GM12878 (cell line): ENCODE measurements at regions not wholly inside any gene's neighbourhood (a gene's known extent, or its start where the extent isn't known, plus 50 kb on each side); places are given as distances from the start of the nearest gene placed in this dataset.

Experiments
- ATAC-seq: fragments of 200-7000 bp; cut with Tn5 transposase; 3 replicates; pipeline ENCODE4 v1.9.1; 2020; ENCODE audit warnings: mild to moderate bottlenecking, moderate library complexity
- BruUV-seq: library from RNA; stranded (reverse); fragments of 400-500 nt; replicated peaks from 2 replicates; lab custom pipeline; 2021; lab: Mats Ljungman, UMichigan
- CTCF ChIA-PET: fragments of 300-600 bp; sonication (Branson Sonifier 250); formaldehyde crosslinking; extraction: SDS; loops from one replicate; lab custom pipeline; 2021; ENCODE audit warnings: inconsistent platforms; lab: Yijun Ruan, JAX
- POLR2A ChIA-PET: fragments of 350-600 bp; formaldehyde crosslinking; extraction: SDS; loops from one replicate; lab custom pipeline; 2021; ENCODE audit warnings: inconsistent platforms; lab: Charles Lee
- RAD21 ChIA-PET: fragments of 300-600 bp; sonication (Branson Sonifier 250); formaldehyde crosslinking; loops from one replicate; lab custom pipeline; 2023; ENCODE audit warnings: antibody characterized with exemption; ENCODE audit not compliant: unreplicated experiment; lab: Charles Lee
- SMC1A ChIA-PET: fragments of 300-600 bp; sonication (Branson Sonifier 250); formaldehyde crosslinking; loops from one replicate; lab custom pipeline; 2023; ENCODE audit not compliant: unreplicated experiment, uncharacterized antibody; lab: Charles Lee
- DNase-seq: peaks from one replicate; pipeline ENCODE4 v3.0.0-alpha.2; 2011; ENCODE audit warnings: low read depth, low spot score
- FAIRE-seq: peaks from 3 replicates; lab custom pipeline; 2011; peaks lifted over from hg19 to GRCh38; lab: Jason Lieb, UNC
- H2AFZ ChIP-seq: 2 replicates; pipeline ENCODE4 v1.6.0; 2011; ENCODE audit warnings: low read depth, low read length, control low read depth; ENCODE audit not compliant: control insufficient read depth
- H3K27ac ChIP-seq: 2 replicates; pipeline ENCODE4 v1.5.1; 2011; ENCODE audit warnings: control low read depth; ENCODE audit not compliant: control insufficient read depth, insufficient read depth
- H3K27me3 ChIP-seq, 2 experiments: replicated peaks in 1 of 2; 2 replicates each; pipeline versions ENCODE4 v1.6.0 to v1.6.1; 2011; ENCODE audit warnings: low read length in 1 of 2; ENCODE audit not compliant: control insufficient read depth in 2 of 2, insufficient read depth in 2 of 2
- H3K36me3 ChIP-seq, 2 experiments: 2 replicates each; pipeline ENCODE4 v1.5.1; 2011; ENCODE audit warnings: low read length in 1 of 2; ENCODE audit not compliant: control insufficient read depth in 2 of 2, insufficient read depth in 2 of 2
- H3K4me1 ChIP-seq: 2 replicates; pipeline ENCODE4 v1.6.1; 2011; ENCODE audit warnings: mild to moderate bottlenecking, low read length, moderate library complexity, mixed read lengths; ENCODE audit not compliant: control insufficient read depth, insufficient read depth
- H3K4me2 ChIP-seq: 2 replicates; pipeline ENCODE4 v1.6.0; 2011; ENCODE audit warnings: control low read depth; ENCODE audit not compliant: control insufficient read depth, insufficient read depth
- H3K4me3 ChIP-seq: fragments of 200-600 bp; sonication (generic); 2 replicates; pipeline ENCODE4 v1.5.1; 2016
- H3K79me2 ChIP-seq: 2 replicates; pipeline ENCODE4 v1.6.0; 2011; ENCODE audit warnings: low read length; ENCODE audit not compliant: control insufficient read depth, insufficient read depth
- H3K9ac ChIP-seq: 2 replicates; pipeline ENCODE4 v1.8.0; 2011; ENCODE audit warnings: low read length, control low read depth, mixed read lengths; ENCODE audit not compliant: control insufficient read depth, insufficient read depth
- H3K9me3 ChIP-seq: replicated peaks from 3 replicates; pipeline ENCODE4 v1.5.1; 2011; ENCODE audit warnings: mild to moderate bottlenecking, low read length; ENCODE audit not compliant: control insufficient read depth, insufficient read depth
- H4K20me1 ChIP-seq: 2 replicates; pipeline ENCODE4 v1.6.0; 2011; ENCODE audit not compliant: control insufficient read depth, insufficient read depth
- ELK1 ChIP-seq: IDR thresholded peaks from 2 replicates; pipeline ENCODE4 v1.6.1; 2012; ENCODE audit warnings: low read depth, low read length, improper control_type of control experiment
- NFIC ChIP-seq: IDR thresholded peaks from 2 replicates; pipeline ENCODE4 v1.6.1; 2012; ENCODE audit warnings: low read depth, mild to moderate bottlenecking, inconsistent platforms, low read length, moderate library complexity
- RUNX3 ChIP-seq: IDR thresholded peaks from 2 replicates; pipeline ENCODE4 v1.6.1; 2012; ENCODE audit warnings: low read length, inconsistent platforms
- SREBF1 ChIP-seq: IDR thresholded peaks from 2 replicates; pipeline ENCODE4 v1.6.1; 2012; ENCODE audit warnings: mild to moderate bottlenecking, low read length
- TCF12 ChIP-seq: IDR thresholded peaks from 2 replicates; pipeline ENCODE4 v1.6.1; 2011; ENCODE audit warnings: low read depth, mild to moderate bottlenecking, low read length
- ZNF24 ChIP-seq: fragments of 450-650 bp; IDR thresholded peaks from 2 replicates; pipeline ENCODE4 v1.6.1; 2017; ENCODE audit warnings: antibody characterized with exemption, mild to moderate bottlenecking
- in situ Hi-C: fragments of 300-500 bp; cut with MboI; formaldehyde crosslinking; loops from 9 replicates; pipeline ENCODE4 v1.14.3; 2018; ENCODE audit warnings: mixed read lengths
- intact Hi-C: fragments of 100-400 bp; cut with micrococcal nuclease; formaldehyde crosslinking; loops from one replicate; pipeline ENCODE4 v1.14.2; 2022; ENCODE audit not compliant: unreplicated experiment
- TF ChIP-seq, protein P1 (sequence below): fragments of 450-650 bp; IDR thresholded peaks from 2 replicates; pipeline ENCODE4 v1.6.1; 2018; ENCODE audit warnings: mild to moderate bottlenecking, low read depth, moderate library complexity; ENCODE audit not compliant: partially characterized antibody
- TF ChIP-seq, protein P2 (sequence below): IDR thresholded peaks from 2 replicates; pipeline ENCODE4 v1.6.1; 2012; ENCODE audit warnings: low read depth, low read length, improper control_type of control experiment

- peak; percentile 93 for TF ChIP-seq NFIC
- TF ChIP-seq, protein P1, sequence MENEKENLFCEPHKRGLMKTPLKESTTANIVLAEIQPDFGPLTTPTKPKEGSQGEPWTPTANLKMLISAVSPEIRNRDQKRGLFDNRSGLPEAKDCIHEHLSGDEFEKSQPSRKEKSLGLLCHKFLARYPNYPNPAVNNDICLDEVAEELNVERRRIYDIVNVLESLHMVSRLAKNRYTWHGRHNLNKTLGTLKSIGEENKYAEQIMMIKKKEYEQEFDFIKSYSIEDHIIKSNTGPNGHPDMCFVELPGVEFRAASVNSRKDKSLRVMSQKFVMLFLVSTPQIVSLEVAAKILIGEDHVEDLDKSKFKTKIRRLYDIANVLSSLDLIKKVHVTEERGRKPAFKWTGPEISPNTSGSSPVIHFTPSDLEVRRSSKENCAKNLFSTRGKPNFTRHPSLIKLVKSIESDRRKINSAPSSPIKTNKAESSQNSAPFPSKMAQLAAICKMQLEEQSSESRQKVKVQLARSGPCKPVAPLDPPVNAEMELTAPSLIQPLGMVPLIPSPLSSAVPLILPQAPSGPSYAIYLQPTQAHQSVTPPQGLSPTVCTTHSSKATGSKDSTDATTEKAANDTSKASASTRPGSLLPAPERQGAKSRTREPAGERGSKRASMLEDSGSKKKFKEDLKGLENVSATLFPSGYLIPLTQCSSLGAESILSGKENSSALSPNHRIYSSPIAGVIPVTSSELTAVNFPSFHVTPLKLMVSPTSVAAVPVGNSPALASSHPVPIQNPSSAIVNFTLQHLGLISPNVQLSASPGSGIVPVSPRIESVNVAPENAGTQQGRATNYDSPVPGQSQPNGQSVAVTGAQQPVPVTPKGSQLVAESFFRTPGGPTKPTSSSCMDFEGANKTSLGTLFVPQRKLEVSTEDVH = no peak
Measured at GRCh38 chr6:140774080-140774505, 1358.6 kb upstream of the GJE1 start (continued).

- SMC1A ChIA-PET = interaction anchor here (1.4 to 1.8 kb wide), 2 partner anchors 11 to 188 kb away, joined by 3 to 8 read pairs; no protein-coding TSS in a partner anchor
- RAD21 ChIA-PET = interaction anchor here (1.3 kb wide), 1 partner anchor 231 kb away, joined by 4 read pairs; no protein-coding TSS in a partner anchor
- Histone ChIP-seq H3K4me3 (no peak overlapping the region), H3K27me3 (no peaks in the 10 kb centered on the region), H3K36me3 (no peaks in the 10 kb centered on the region), H3K4me1 (peaks cover 5% of the 10 kb centered on the region; the same call in 1 of the 2 replicates), H3K27ac (no peak overlapping the region), H3K79me2 (no peaks in the 10 kb centered on the region), H3K4me2 (no peak overlapping the region), H2AFZ (no peak overlapping the region), H3K9ac (no peak overlapping the region), H4K20me1 (no peaks in the 10 kb centered on the region), H3K9me3 (peaks cover 3% of the 10 kb centered on the region; the same call in 2 of the 3 replicates)
- DNase-seq = no peak
- CTCF ChIA-PET = interaction anchor here (1.4 kb wide), 1 partner anchor 36 kb away, joined by 3 read pairs; no protein-coding TSS in a partner anchor
- POLR2A ChIA-PET = no interaction called here
- in situ Hi-C loops = no loop called here
- TF ChIP-seq ELK1 = no peak
- no peak for TF ChIP-seq TCF12
- TF ChIP-seq RUNX3 = 0 out of 2 replicates have a peak, but pooled peaks have one; percentile 5
- TF ChIP-seq, protein P2, sequence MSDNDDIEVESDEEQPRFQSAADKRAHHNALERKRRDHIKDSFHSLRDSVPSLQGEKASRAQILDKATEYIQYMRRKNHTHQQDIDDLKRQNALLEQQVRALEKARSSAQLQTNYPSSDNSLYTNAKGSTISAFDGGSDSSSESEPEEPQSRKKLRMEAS = no peak
- no peak for TF ChIP-seq ZNF24
- TF ChIP-seq SREBF1 = no peak
- peak; percentile 35; the same call in 1 of the 3 replicates for ATAC-seq
- intact Hi-C loops = loop anchor here (10.0 kb wide), 1 partner anchor 792 kb away; no protein-coding TSS in a partner anchor
- FAIRE-seq = no peak
- BruUV-seq = no TSS peak
Measured at GRCh38 chr6:140773276-140773675, 1359.4 kb upstream of the GJE1 start.
